GM18519 (cell line): ENCODE measurements at regions not wholly inside any gene's neighbourhood (a gene's known extent, or its start where the extent isn't known, plus 50 kb on each side); places are given as distances from the start of the nearest gene placed in this dataset.
"Not testable (repeated sequence)": the region's sequence is repeated elsewhere in the genome, so short reads cannot be mapped to it uniquely, and the experiment has no call there.

Experiments
- ATAC-seq: cut with Tn5 transposase; IDR thresholded peaks from one replicate; pipeline ENCODE4 v1.9.1; 2021; ENCODE audit warnings: mild to moderate bottlenecking, moderate library complexity; ENCODE audit not compliant: unreplicated experiment, low FRiP score

- no peak for ATAC-seq
Observed at GRCh38 chrX:10676235-10676957, 56.0 kb upstream of the MID1 start.

- no peak for ATAC-seq
Observed at GRCh38 chrX:10677490-10677889, 57.1 kb upstream of the MID1 start.

- ATAC-seq = no peak
Observed at GRCh38 chrX:10679387-10679786, 59.0 kb upstream of the MID1 start.

- ATAC-seq = no peak
Observed at GRCh38 chrX:10681167-10681566, 60.8 kb upstream of the MID1 start.

- ATAC-seq = not testable (repeated sequence)
Observed at GRCh38 chrX:10683631-10684030, 63.2 kb upstream of the MID1 start.

GRCh38 chrX:10685923-10686595 lies 65.7 kb upstream of the MID1 start:
- no peak for ATAC-seq

- not testable (repeated sequence) for ATAC-seq
Observed at GRCh38 chrX:10691751-10692150, 71.4 kb upstream of the MID1 start.

- ATAC-seq = no peak
Observed at GRCh38 chrX:10697616-10698317, 77.4 kb upstream of the MID1 start.

- ATAC-seq = no peak
Observed at GRCh38 chrX:10698318-10698640, 77.9 kb upstream of the MID1 start.

- no peak for ATAC-seq
Observed at GRCh38 chrX:10702031-10702430, 81.6 kb upstream of the MID1 start.

- ATAC-seq = not testable (repeated sequence)
Observed at GRCh38 chrX:10706342-10706741, 86.0 kb upstream of the MID1 start.

- no peak for ATAC-seq
Observed at GRCh38 chrX:10707773-10708172, 87.4 kb upstream of the MID1 start.

- ATAC-seq = no peak
Observed at GRCh38 chrX:10709276-10709675, 88.9 kb upstream of the MID1 start.

GRCh38 chrX:10714531-10714930 lies 94.1 kb upstream of the MID1 start:
- no peak for ATAC-seq

GRCh38 chrX:10722851-10723250 lies 102.5 kb upstream of the MID1 start:
- no peak for ATAC-seq

GRCh38 chrX:10725071-10725470 lies 104.7 kb upstream of the MID1 start:
- no peak for ATAC-seq

GRCh38 chrX:10726647-10727046 lies 106.3 kb upstream of the MID1 start:
- no peak for ATAC-seq

- no peak for ATAC-seq
Observed at GRCh38 chrX:10728806-10729389, 108.5 kb upstream of the MID1 start.

- ATAC-seq = no peak
Observed at GRCh38 chrX:10739426-10739825, 119.0 kb upstream of the MID1 start.

GRCh38 chrX:10741003-10741402 lies 120.6 kb upstream of the MID1 start:
- ATAC-seq = no peak

GRCh38 chrX:10741550-10741949 lies 121.2 kb upstream of the MID1 start:
- ATAC-seq = no peak
